CD4-positive, alpha-beta T cell (primary cell): ENCODE measurements at regions not wholly inside any gene's neighbourhood (a gene's known extent, or its start where the extent isn't known, plus 50 kb on each side); places are given as distances from the start of the nearest gene placed in this dataset.
"Not testable (repeated sequence)": the region's sequence is repeated elsewhere in the genome, so short reads cannot be mapped to it uniquely, and the experiment has no call there.

Experiments
- ATAC-seq: fragments of 200-7000 bp; cut with Tn5 transposase; one replicate; pipeline ENCODE4 v1.10.0; 2022; ENCODE audit warnings: mild to moderate bottlenecking; ENCODE audit not compliant: poor library complexity
- CTCF ChIA-PET: fragments of 350-600 bp; sonication (Branson Sonifier 250); formaldehyde crosslinking; loops from one replicate; lab custom pipeline; 2021; ENCODE audit warnings: antibody characterized with exemption, inconsistent platforms; lab: Charles Lee
- POLR2A ChIA-PET: fragments of 350-600 bp; sonication (Branson Sonifier 250); formaldehyde crosslinking; loops from one replicate; lab custom pipeline; 2021; ENCODE audit warnings: antibody characterized with exemption, inconsistent platforms; lab: Charles Lee
- DNase-seq, 14 experiments: peaks; one replicate each; pipeline ENCODE4 v3.0.0-alpha.2; 2013 to 2020; ENCODE audit warnings: mixed read lengths in 2 of 14
- H3K27ac ChIP-seq, 2 donors: one replicate each; pipeline versions ENCODE4 v1.5.1 to v1.7.0; 2013; ENCODE audit warnings: low read length in 2 of 2, low read depth in 1 of 2, mild to moderate bottlenecking in 1 of 2
- H3K27me3 ChIP-seq, 2 experiments: 1 replicate in 1 of 2; 2 replicates in 1 of 2; pipeline versions ENCODE4 v1.6.1 to v1.7.0; 2013; ENCODE audit warnings: low read length in 2 of 2, control low read depth in 1 of 2, mild to moderate bottlenecking in 1 of 2, moderate library complexity in 1 of 2; ENCODE audit not compliant: insufficient read depth in 2 of 2, control insufficient read depth in 1 of 2
- H3K36me3 ChIP-seq: one replicate; pipeline ENCODE4 v1.6.1; 2013; ENCODE audit warnings: low read length, control low read depth; ENCODE audit not compliant: insufficient read depth
- H3K4me1 ChIP-seq: one replicate; pipeline ENCODE4 v1.6.1; 2013; ENCODE audit warnings: low read length, control low read depth; ENCODE audit not compliant: insufficient read depth
- H3K4me3 ChIP-seq: one replicate; pipeline ENCODE4 v1.5.1; 2013; ENCODE audit warnings: mild to moderate bottlenecking, low read length, moderate library complexity
- H3K9me3 ChIP-seq, 2 experiments: 1 replicate in 1 of 2; 2 replicates in 1 of 2; pipeline versions ENCODE4 v1.6.1 to v1.7.0; 2013; ENCODE audit warnings: low read length in 2 of 2, mild to moderate bottlenecking in 2 of 2, control low read depth in 1 of 2, moderate library complexity in 1 of 2; ENCODE audit not compliant: control insufficient read depth in 1 of 2, insufficient read depth in 1 of 2
- H3K27ac Mint-ChIP-seq: one replicate; pipeline ENCODE4 v1.8.0; 2020; ENCODE audit warnings: mixed read lengths
- H3K27me3 Mint-ChIP-seq: one replicate; pipeline ENCODE4 v1.8.0; 2021; ENCODE audit warnings: mixed read lengths
- H3K36me3 Mint-ChIP-seq: one replicate; pipeline ENCODE4 v1.8.0; 2021; ENCODE audit warnings: low read depth, mixed read lengths
- H3K4me1 Mint-ChIP-seq: one replicate; pipeline ENCODE4 v1.8.0; 2021; ENCODE audit warnings: low read depth, mixed read lengths
- H3K4me3 Mint-ChIP-seq: one replicate; pipeline ENCODE4 v1.8.0; 2020; ENCODE audit warnings: mild to moderate bottlenecking, mixed read lengths
- H3K9me3 Mint-ChIP-seq: one replicate; pipeline ENCODE4 v1.8.0; 2020; ENCODE audit warnings: mixed read lengths
- CTCF ChIP-seq: fragments of 200-600 bp; IDR thresholded peaks from one replicate; pipeline ENCODE4 v1.8.0; 2022; ENCODE audit warnings: antibody characterized with exemption, mild to moderate bottlenecking
- intact Hi-C, 2 experiments: fragments of 100-400 bp; cut with DNase I in 1 of 2; cut with micrococcal nuclease in 1 of 2; formaldehyde crosslinking; loops; one replicate each; pipeline versions ENCODE4 v1.15.1 to v1.9.0; 2023 to 2025; cut with DNase I, micrococcal nuclease

GRCh38 chr18:30596635-30597034 is 445.9 kb downstream of the DSC3 start:
- H3K4me3 Mint-ChIP-seq, result no peak overlapping the region
- no peaks in the 10 kb centered on the region for H3K36me3 Mint-ChIP-seq
- H3K27me3 Mint-ChIP-seq, result no peaks in the 10 kb centered on the region
- ATAC-seq, result no peak
- DNase-seq, result no peak
- ChIA-PET POLR2A (no interaction called here), CTCF (no interaction called here)
- no peak for TF ChIP-seq CTCF
- H3K4me1 Mint-ChIP-seq, result no peaks in the 10 kb centered on the region
- Histone ChIP-seq H3K27ac (no peak overlapping the region), H3K9me3 (peaks cover 8 to 12% of the 10 kb centered on the region in 2 experiments), H3K4me3 (no peak overlapping the region), H3K36me3 (no peaks in the 10 kb centered on the region), H3K4me1 (no peaks in the 10 kb centered on the region), H3K27me3 (no peaks in the 10 kb centered on the region)
- no peak overlapping the region for H3K27ac Mint-ChIP-seq
- intact Hi-C loops, result no loop called here
- H3K9me3 Mint-ChIP-seq, result peaks cover 12% of the 10 kb centered on the region

GRCh38 chr18:30595942-30596341 is 446.6 kb downstream of the DSC3 start:
- Histone ChIP-seq H3K4me3 (no peak overlapping the region), H3K36me3 (no peaks in the 10 kb centered on the region), H3K4me1 (no peaks in the 10 kb centered on the region), H3K9me3 (peaks cover 8 to 12% of the 10 kb centered on the region in 2 experiments), H3K27ac (no peak overlapping the region), H3K27me3 (no peaks in the 10 kb centered on the region)
- TF ChIP-seq CTCF, result no peak
- DNase-seq (no peak), ATAC-seq (no peak)
- ChIA-PET CTCF (no interaction called here), POLR2A (no interaction called here)
- intact Hi-C loops, result no loop called here
- H3K4me1 Mint-ChIP-seq, result no peaks in the 10 kb centered on the region
- no peaks in the 10 kb centered on the region for H3K27me3 Mint-ChIP-seq
- H3K9me3 Mint-ChIP-seq, result peaks cover 13% of the 10 kb centered on the region
- no peaks in the 10 kb centered on the region for H3K36me3 Mint-ChIP-seq
- H3K4me3 Mint-ChIP-seq, result no peak overlapping the region
- H3K27ac Mint-ChIP-seq, result no peak overlapping the region

GRCh38 chr18:30594911-30595310 is 447.6 kb downstream of the DSC3 start:
- H3K4me1 Mint-ChIP-seq, intact Hi-C loops, CTCF ChIA-PET, ATAC-seq, POLR2A ChIA-PET, H3K27ac Mint-ChIP-seq, H3K36me3 Mint-ChIP-seq, H3K4me3 Mint-ChIP-seq, H3K27ac ChIP-seq, H3K4me3 ChIP-seq, H3K27me3 Mint-ChIP-seq, DNase-seq, H3K36me3 ChIP-seq, H3K27me3 ChIP-seq, H3K4me1 ChIP-seq: not testable (repeated sequence)
- peaks cover 8 to 12% of the 10 kb centered on the region in 2 experiments for H3K9me3 ChIP-seq
- peaks cover 22% of the 10 kb centered on the region for H3K9me3 Mint-ChIP-seq

GRCh38 chr18:30591462-30591861 is 451.1 kb downstream of the DSC3 start:
- H3K4me3 ChIP-seq, result no peak overlapping the region
- Mint-ChIP-seq H3K9me3 (peaks cover 24% of the 10 kb centered on the region), H3K4me1 (no peaks in the 10 kb centered on the region), H3K36me3 (no peaks in the 10 kb centered on the region), H3K27me3 (no peaks in the 10 kb centered on the region), H3K4me3 (no peak overlapping the region), H3K27ac (no peak overlapping the region)
- peaks cover 8 to 12% of the 10 kb centered on the region in 2 experiments for H3K9me3 ChIP-seq
- no peaks in the 10 kb centered on the region for H3K4me1 ChIP-seq
- no peak overlapping the region for H3K27ac ChIP-seq
- ATAC-seq (no peak), DNase-seq (no peak)
- no peak for TF ChIP-seq CTCF
- POLR2A ChIA-PET, result no interaction called here
- CTCF ChIA-PET, result no interaction called here
- intact Hi-C loops, result no loop called here
- no peaks in the 10 kb centered on the region for H3K27me3 ChIP-seq
- H3K36me3 ChIP-seq, result no peaks in the 10 kb centered on the region
